ENCODE measurements at regions not wholly inside any gene's neighbourhood (a gene's known extent, or its start where the extent isn't known, plus 50 kb on each side); places are given as distances from the start of the nearest gene placed in this dataset.

DNA sequence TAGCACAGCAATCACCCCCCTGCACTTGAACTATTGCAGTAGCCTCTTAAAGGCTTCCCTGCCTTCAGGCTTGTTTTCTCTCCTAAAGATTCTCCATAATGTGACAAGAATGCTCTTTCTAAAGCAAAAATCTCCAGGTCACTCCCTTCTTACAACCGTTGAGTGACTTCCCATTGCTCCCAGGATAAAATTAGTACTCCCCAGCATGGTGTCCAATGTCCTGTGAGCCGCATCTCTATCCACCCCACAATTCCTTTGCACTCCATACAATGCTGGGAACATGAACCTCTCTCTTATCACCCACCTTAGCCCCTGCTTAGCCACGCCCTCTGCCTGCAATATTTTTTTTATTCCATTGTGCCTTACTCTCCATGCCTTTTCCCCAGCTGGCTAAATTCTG is 85.7 kb upstream of the SHISA3 start:
- TF ChIP-seq, protein P1, sequence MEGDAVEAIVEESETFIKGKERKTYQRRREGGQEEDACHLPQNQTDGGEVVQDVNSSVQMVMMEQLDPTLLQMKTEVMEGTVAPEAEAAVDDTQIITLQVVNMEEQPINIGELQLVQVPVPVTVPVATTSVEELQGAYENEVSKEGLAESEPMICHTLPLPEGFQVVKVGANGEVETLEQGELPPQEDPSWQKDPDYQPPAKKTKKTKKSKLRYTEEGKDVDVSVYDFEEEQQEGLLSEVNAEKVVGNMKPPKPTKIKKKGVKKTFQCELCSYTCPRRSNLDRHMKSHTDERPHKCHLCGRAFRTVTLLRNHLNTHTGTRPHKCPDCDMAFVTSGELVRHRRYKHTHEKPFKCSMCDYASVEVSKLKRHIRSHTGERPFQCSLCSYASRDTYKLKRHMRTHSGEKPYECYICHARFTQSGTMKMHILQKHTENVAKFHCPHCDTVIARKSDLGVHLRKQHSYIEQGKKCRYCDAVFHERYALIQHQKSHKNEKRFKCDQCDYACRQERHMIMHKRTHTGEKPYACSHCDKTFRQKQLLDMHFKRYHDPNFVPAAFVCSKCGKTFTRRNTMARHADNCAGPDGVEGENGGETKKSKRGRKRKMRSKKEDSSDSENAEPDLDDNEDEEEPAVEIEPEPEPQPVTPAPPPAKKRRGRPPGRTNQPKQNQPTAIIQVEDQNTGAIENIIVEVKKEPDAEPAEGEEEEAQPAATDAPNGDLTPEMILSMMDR (IDR thresholded peaks at IDR 0.05): no peak

DNA sequence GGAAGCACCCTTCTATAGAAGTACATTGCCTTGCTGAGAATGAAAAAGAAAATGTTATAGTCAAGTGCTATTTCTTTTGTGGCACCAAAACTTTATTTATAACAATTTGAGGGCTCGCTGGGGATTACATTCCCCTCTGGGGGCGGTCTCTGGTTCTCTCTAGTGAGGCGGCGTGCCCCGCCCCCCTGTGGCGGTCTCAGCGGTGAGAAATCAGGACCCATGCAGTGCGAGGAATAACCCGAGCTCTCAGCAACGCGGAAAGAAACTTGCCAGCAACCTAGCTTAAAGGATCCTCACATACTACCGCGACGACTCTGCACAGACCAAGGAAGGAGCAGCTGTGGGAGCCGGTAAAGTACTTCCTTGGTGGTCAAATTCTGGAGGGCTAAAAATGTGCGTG is 83.4 kb upstream of the SHISA3 start:
- TF ChIP-seq, protein P1 (IDR thresholded peaks at IDR 0.05): no peak

DNA sequence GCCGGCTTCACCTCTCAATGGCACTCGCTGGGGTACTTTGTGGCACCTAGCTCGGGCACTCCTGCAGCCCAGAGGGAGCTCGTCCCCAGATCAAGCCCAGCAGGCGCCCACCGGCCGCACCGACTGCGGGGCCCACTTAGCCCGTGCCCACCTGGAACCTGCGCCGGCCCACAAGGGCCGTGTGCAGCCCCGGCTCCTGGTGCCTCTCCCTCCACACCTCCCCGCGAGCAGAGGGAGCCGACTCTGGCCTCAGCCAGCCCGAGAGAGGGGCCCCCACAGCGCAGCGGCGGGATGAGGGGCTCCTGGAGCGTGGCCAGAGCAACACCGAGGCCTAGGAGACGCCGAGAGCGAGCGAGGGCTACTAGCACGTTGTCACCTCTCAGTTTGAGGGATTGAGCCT is 82.1 kb upstream of the SHISA3 start:
- TF ChIP-seq, protein P1 (IDR thresholded peaks at IDR 0.05): no peak

DNA sequence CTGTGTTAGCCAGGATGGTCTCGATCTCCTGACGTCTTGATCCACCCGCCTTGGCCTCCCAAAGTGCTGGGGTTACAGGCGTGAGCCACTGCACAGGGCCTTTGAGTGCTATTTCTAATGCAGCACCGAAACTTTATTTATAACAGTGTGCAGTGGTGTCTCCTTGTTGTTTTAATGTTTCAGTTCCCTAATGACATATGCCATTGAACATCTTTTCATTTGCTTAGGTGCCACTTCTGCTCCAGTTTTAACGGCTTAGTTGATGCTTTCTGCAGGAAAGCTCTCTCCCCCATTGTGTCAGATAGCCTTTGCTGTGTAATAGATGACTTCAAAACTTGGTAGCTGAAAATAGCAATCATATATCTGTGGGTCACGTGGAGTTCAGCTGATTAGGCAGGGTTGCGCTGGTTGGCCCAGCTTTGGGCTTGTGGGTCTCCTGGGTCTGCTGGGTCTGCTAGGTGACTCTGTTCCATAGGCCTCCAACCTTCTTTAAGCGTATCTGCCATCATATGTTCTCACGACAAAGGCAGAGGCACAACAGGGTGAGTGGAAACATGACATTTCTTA is 76.4 kb upstream of the SHISA3 start:
- TF ChIP-seq, protein P1 (IDR thresholded peaks at IDR 0.05): no peak

DNA sequence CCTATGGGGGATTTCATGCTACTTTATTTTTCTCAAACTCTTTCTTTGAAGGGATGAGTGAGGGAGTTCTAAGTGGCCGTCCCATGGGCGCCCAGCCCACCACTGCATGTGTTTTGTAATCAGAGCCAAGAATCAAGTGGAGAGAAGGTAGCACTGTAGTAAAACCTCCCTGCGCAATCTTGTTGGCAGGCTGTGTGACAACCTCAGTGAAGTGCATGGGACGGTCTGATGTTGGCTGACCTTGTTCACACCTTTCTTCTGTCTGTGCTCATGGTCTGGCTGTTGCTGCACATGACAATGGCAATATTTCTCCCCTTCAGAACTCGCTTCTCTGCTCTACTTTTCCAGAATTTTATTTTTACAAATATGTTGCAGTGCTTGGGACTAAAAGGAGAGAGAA is 71.2 kb upstream of the SHISA3 start:
- TF ChIP-seq, protein P1 (IDR thresholded peaks at IDR 0.05): no peak

DNA sequence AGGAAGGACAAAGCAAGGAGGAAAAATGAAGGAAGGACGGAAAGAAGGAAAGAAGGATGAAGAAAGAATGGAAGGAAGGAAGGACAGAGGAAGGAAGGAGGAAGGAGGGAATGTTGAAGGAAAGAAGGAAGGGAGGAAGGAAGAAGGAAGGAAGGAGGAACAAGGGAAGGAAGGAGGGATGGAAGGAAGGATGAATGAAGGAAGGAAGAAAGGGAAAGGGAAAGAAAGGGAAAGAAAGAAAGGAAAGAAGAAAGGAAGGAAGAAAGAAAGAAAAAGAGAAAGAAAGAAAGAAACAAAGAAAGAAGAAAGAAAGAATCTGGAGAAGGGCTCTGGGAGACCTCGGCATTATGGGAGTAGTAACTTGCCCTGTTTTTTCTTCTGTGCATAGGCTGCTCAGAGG is 70.8 kb upstream of the SHISA3 start:
- TF ChIP-seq, protein P1 (IDR thresholded peaks at IDR 0.05): no peak

DNA sequence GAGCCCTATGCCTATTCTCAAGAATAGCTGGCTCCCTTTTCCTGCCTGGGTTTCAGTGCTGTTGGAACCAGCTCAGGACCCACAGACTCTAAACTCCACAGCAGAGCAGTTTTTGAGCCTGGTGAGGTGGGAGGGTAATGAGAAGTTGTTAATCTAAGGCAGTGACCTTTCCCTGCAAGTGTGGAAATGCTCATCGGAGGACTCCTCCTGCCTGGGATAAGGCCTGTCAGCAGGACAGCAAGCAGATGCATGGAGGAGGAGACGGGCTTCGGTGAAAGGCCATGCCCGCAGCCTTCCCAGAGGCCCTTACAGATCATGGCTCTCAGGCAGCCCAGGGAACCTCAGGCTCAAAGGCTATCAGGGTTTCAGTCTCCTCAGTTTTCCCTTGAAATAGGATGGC is 70.0 kb upstream of the SHISA3 start:
- TF ChIP-seq, protein P1 (IDR thresholded peaks at IDR 0.05): no peak

DNA sequence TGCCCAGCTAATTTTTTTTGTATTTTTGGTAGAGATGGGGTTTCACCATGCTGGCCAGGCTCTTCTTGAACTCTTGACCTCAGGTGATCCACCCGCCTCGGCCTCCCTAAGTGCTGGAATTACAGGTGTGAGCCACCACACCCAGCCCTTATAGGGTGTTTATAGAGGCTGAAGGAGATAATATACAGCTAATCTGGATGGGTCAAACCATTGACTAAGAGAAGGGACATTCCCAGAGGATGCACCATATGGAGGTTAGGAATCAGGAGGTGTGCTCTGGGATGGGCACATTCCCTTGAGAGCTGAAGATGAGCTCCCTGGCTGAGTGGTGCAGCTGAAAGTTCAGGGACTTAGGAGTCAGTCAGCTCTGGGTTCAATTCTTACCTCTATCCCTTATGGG is 68.3 kb upstream of the SHISA3 start:
- TF ChIP-seq, protein P1 (IDR thresholded peaks at IDR 0.05): no peak
